ENCODE measurements at regions not wholly inside any gene's neighbourhood (a gene's known extent, or its start where the extent isn't known, plus 50 kb on each side); places are given as distances from the start of the nearest gene placed in this dataset.

DNA sequence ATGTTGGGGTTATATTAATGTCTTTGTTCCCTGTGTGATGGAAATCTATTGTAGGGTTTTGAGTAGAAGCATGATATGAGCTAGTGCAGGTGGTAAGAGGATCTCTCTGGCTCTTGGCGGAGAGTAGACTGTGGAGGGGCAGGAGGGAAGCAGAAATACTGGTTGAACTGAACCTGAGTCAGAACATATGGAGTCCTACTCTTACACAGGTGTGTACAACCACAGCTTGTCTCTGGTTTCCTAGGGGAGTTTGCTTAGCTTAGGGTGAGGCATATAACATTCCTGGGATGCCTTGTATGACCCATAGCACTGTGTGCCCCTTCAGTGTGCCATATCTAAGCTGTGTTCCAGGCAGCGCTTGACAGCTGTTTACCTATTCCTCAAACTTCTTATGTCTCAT lies 97.3 kb upstream of the GCFC2 start:
- ChIA-PET POLR2A (ENCODE audit: low non-redundant PET) (no interaction called here), CTCF (no interaction called here)
- no peak overlapping the region for H3K27ac ChIP-seq
- TF ChIP-seq, protein P1, sequence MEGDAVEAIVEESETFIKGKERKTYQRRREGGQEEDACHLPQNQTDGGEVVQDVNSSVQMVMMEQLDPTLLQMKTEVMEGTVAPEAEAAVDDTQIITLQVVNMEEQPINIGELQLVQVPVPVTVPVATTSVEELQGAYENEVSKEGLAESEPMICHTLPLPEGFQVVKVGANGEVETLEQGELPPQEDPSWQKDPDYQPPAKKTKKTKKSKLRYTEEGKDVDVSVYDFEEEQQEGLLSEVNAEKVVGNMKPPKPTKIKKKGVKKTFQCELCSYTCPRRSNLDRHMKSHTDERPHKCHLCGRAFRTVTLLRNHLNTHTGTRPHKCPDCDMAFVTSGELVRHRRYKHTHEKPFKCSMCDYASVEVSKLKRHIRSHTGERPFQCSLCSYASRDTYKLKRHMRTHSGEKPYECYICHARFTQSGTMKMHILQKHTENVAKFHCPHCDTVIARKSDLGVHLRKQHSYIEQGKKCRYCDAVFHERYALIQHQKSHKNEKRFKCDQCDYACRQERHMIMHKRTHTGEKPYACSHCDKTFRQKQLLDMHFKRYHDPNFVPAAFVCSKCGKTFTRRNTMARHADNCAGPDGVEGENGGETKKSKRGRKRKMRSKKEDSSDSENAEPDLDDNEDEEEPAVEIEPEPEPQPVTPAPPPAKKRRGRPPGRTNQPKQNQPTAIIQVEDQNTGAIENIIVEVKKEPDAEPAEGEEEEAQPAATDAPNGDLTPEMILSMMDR (conservative IDR thresholded peaks at IDR 0.05; ENCODE audit: low read depth), result no peak
- DNase-seq (ENCODE audit: low spot score), result peak; percentile 38

- CTCF ChIA-PET, result no interaction called here
- TF ChIP-seq, protein P1 (conservative IDR thresholded peaks at IDR 0.05; ENCODE audit: low read depth), result no peak
- H3K27ac ChIP-seq, result no peak overlapping the region
- POLR2A ChIA-PET (ENCODE audit: low non-redundant PET), result no interaction called here
- no peak for DNase-seq (ENCODE audit: low spot score)
Observed at GRCh38 chr2:75801234-75801982, 90.7 kb upstream of the GCFC2 start.

- CTCF ChIA-PET, result no interaction called here
- POLR2A ChIA-PET (ENCODE audit: low non-redundant PET), result no interaction called here
- no peak for DNase-seq (ENCODE audit: low spot score)
- H3K27ac ChIP-seq, result no peak overlapping the region
- TF ChIP-seq, protein P1 (conservative IDR thresholded peaks at IDR 0.05; ENCODE audit: low read depth), result no peak
Observed at GRCh38 chr2:75800456-75800855, 89.7 kb upstream of the GCFC2 start.

DNA sequence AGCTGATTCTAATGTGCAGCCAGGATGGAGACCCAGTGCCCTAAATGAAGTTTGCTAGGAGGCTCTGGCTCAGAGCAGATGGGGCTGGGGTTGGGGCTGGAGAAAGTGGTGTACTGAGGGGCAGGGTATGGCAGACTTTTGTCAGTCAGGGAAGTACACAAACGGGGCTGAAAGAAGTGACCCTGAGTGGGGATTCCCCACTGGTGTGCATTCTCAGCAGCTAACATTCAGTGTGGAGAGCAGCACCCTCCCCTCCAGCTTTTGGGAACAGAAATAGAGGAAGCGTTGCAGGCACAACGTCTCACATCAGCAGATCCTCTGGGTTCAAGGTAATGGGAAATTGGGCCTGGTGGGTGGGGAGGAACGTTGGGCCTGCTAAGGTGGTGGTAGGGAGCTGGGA lies 89.1 kb upstream of the GCFC2 start:
- TF ChIP-seq, protein P1 (conservative IDR thresholded peaks at IDR 0.05; ENCODE audit: low read depth), result no peak
- ChIA-PET POLR2A (ENCODE audit: low non-redundant PET) (no interaction called here), CTCF (no interaction called here)
- no peak overlapping the region for H3K27ac ChIP-seq
- DNase-seq (ENCODE audit: low spot score), result no peak

- no peak overlapping the region for H3K27ac ChIP-seq
- ChIA-PET CTCF (interaction anchor here (0.7 kb wide), 1 partner anchor 9 kb away, joined by 3 read pairs; no protein-coding TSS in a partner anchor), POLR2A (ENCODE audit: low non-redundant PET) (no interaction called here)
- no peak for DNase-seq (ENCODE audit: low spot score)
- TF ChIP-seq, protein P1 (conservative IDR thresholded peaks at IDR 0.05; ENCODE audit: low read depth), result no peak
Observed at GRCh38 chr2:75798569-75798968, 87.9 kb upstream of the GCFC2 start.

GRCh38 chr2:75792996-75793395 lies 82.3 kb upstream of the GCFC2 start:
- H3K27ac ChIP-seq, result no peak overlapping the region
- TF ChIP-seq, protein P1 (conservative IDR thresholded peaks at IDR 0.05; ENCODE audit: low read depth), result no peak
- DNase-seq (ENCODE audit: low spot score), result no peak
- ChIA-PET POLR2A (ENCODE audit: low non-redundant PET) (no interaction called here), CTCF (interaction anchor here (0.6 kb wide), 1 partner anchor 1047 kb away, joined by 4 read pairs; no protein-coding TSS in a partner anchor)

All from RWPE1 (cell line).